H9 (cell line): ENCODE measurements at regions not wholly inside any gene's neighbourhood (a gene's known extent, or its start where the extent isn't known, plus 50 kb on each side); places are given as distances from the start of the nearest gene placed in this dataset.

Experiments
- DNase-seq: peaks from one replicate; pipeline ENCODE4 v3.0.0-alpha.2; 2017
- H2AFZ ChIP-seq: one replicate; pipeline ENCODE4 v1.6.1; 2013; ENCODE audit warnings: mild to moderate bottlenecking, low read length, control low read depth, moderate library complexity
- H2AK5ac ChIP-seq: 2 replicates; pipeline ENCODE4 v1.6.1; 2013; ENCODE audit warnings: low read length, control low read depth, mixed read lengths; ENCODE audit not compliant: insufficient read length
- H2BK120ac ChIP-seq: one replicate; pipeline ENCODE4 v1.6.1; 2013; ENCODE audit warnings: low read depth, mild to moderate bottlenecking, low read length, control low read depth, inconsistent platforms; ENCODE audit not compliant: poor library complexity, severe bottlenecking
- H2BK12ac ChIP-seq: 2 replicates; pipeline ENCODE4 v1.6.1; 2013; ENCODE audit warnings: low read length, control low read depth, mixed read lengths, low read depth; ENCODE audit not compliant: insufficient read length
- H2BK15ac ChIP-seq: 2 replicates; pipeline ENCODE4 v1.6.1; 2013; ENCODE audit warnings: low read depth, low read length, control low read depth
- H2BK20ac ChIP-seq: one replicate; pipeline ENCODE4 v1.6.1; 2013; ENCODE audit warnings: low read depth, mild to moderate bottlenecking, low read length, control low read depth, inconsistent platforms; ENCODE audit not compliant: poor library complexity, severe bottlenecking
- H2BK5ac ChIP-seq: 2 replicates; pipeline ENCODE4 v1.6.1; 2013; ENCODE audit warnings: low read length, control low read depth, mixed read lengths; ENCODE audit not compliant: insufficient read length
- H3K14ac ChIP-seq: 2 replicates; pipeline ENCODE4 v1.6.1; 2013; ENCODE audit warnings: low read length, control low read depth; ENCODE audit not compliant: insufficient read depth
- H3K18ac ChIP-seq: 2 replicates; pipeline ENCODE4 v1.6.1; 2013; ENCODE audit warnings: low read depth, mild to moderate bottlenecking, mixed read lengths, low read length, control low read depth; ENCODE audit not compliant: insufficient read length
- H3K23ac ChIP-seq: 2 replicates; pipeline ENCODE4 v1.6.1; 2013; ENCODE audit warnings: low read length, control low read depth, mixed read lengths, low read depth; ENCODE audit not compliant: insufficient read length
- H3K23me2 ChIP-seq: 2 replicates; pipeline ENCODE4 v1.6.1; 2013; ENCODE audit warnings: low read depth, mild to moderate bottlenecking, mixed read lengths, low read length, control low read depth; ENCODE audit not compliant: insufficient read length, poor library complexity, severe bottlenecking
- H3K27ac ChIP-seq: 2 replicates; pipeline ENCODE4 v1.5.1; 2013; ENCODE audit warnings: low read length, control low read depth, mixed read lengths, low read depth; ENCODE audit not compliant: insufficient read length
- H3K27me3 ChIP-seq: 2 replicates; pipeline ENCODE4 v1.6.1; 2013; ENCODE audit warnings: low read length, control low read depth, inconsistent platforms; ENCODE audit not compliant: insufficient read depth
- H3K4ac ChIP-seq: 2 replicates; pipeline ENCODE4 v1.6.1; 2013; ENCODE audit warnings: low read depth, mild to moderate bottlenecking, control low read depth, inconsistent platforms, low read length, moderate library complexity
- H3K4me1 ChIP-seq: 2 replicates; pipeline ENCODE4 v1.6.1; 2013; ENCODE audit warnings: low read length, control low read depth, inconsistent platforms; ENCODE audit not compliant: insufficient read depth
- H3K4me2 ChIP-seq: 2 replicates; pipeline ENCODE4 v1.6.1; 2013; ENCODE audit warnings: low read length, control low read depth, mixed read lengths; ENCODE audit not compliant: insufficient read length, insufficient read depth
- H3K56ac ChIP-seq: 2 replicates; pipeline ENCODE4 v1.6.1; 2013; ENCODE audit warnings: low read depth, mild to moderate bottlenecking, mixed read lengths, low read length, control low read depth; ENCODE audit not compliant: insufficient read length
- H3K79me1 ChIP-seq: 2 replicates; pipeline ENCODE4 v1.6.1; 2013; ENCODE audit warnings: low read depth, mild to moderate bottlenecking, moderate library complexity, low read length, control low read depth, inconsistent platforms; ENCODE audit not compliant: insufficient read depth, poor library complexity, severe bottlenecking
- H3K79me2 ChIP-seq: 2 replicates; pipeline ENCODE4 v1.6.1; 2013; ENCODE audit warnings: low read length, control low read depth, inconsistent platforms; ENCODE audit not compliant: insufficient read depth
- H3K9ac ChIP-seq: 2 replicates; pipeline ENCODE4 v1.6.1; 2013; ENCODE audit warnings: low read length, control low read depth, mixed read lengths; ENCODE audit not compliant: insufficient read length; ENCODE audit errors: extremely low read depth
- H3K9me3 ChIP-seq: one replicate; pipeline ENCODE4 v1.6.1; 2013; ENCODE audit warnings: low read depth, low read length, inconsistent platforms; ENCODE audit not compliant: control insufficient read depth
- H3T11ph ChIP-seq: one replicate; pipeline ENCODE4 v1.6.1; 2013; ENCODE audit warnings: mild to moderate bottlenecking, low read length, control low read depth, inconsistent platforms
- H4K20me1 ChIP-seq: one replicate; pipeline ENCODE4 v1.6.1; 2013; ENCODE audit not compliant: control insufficient read depth, insufficient read length, insufficient read depth
- H4K5ac ChIP-seq: 2 replicates; pipeline ENCODE4 v1.6.1; 2013; ENCODE audit warnings: low read depth, mild to moderate bottlenecking, mixed read lengths, low read length, control low read depth; ENCODE audit not compliant: insufficient read length
- H4K8ac ChIP-seq: replicated peaks from 2 replicates; pipeline ENCODE4 v1.6.1; 2013; ENCODE audit warnings: low read length, control low read depth, mixed read lengths, low read depth; ENCODE audit not compliant: insufficient read length
- H4K91ac ChIP-seq: 2 replicates; pipeline ENCODE4 v1.6.1; 2013; ENCODE audit warnings: low read depth, mild to moderate bottlenecking, moderate library complexity, mixed read lengths, low read length, control low read depth; ENCODE audit not compliant: insufficient read length
- H3K27ac Mint-ChIP-seq, 3 experiments: 2 replicates in 2 of 3; 3 replicates in 1 of 3; pipeline ENCODE4 v1.8.0; 2020 to 2021; ENCODE audit warnings: mixed read lengths in 3 of 3, mild to moderate bottlenecking in 1 of 3, moderate library complexity in 1 of 3
- H3K27me3 Mint-ChIP-seq: 2 replicates; pipeline ENCODE4 v1.8.0; 2021; ENCODE audit warnings: low read depth, mild to moderate bottlenecking, moderate library complexity, mixed read lengths
- H3K36me3 Mint-ChIP-seq, 3 experiments: 2 replicates in 2 of 3; 3 replicates in 1 of 3; pipeline ENCODE4 v1.8.0; 2020 to 2021; ENCODE audit warnings: low read depth in 3 of 3, mixed read lengths in 3 of 3; ENCODE audit not compliant: insufficient read depth in 1 of 3
- H3K4me1 Mint-ChIP-seq, 2 experiments: 2 replicates each; pipeline ENCODE4 v1.8.0; 2020; ENCODE audit warnings: mixed read lengths in 2 of 2
- H3K4me3 Mint-ChIP-seq, 2 experiments: 2 replicates in 1 of 2; 3 replicates in 1 of 2; pipeline ENCODE4 v1.8.0; 2020 to 2021; ENCODE audit warnings: mild to moderate bottlenecking in 2 of 2, mixed read lengths in 2 of 2, moderate library complexity in 1 of 2
- H3K9me3 Mint-ChIP-seq, 2 experiments: 2 replicates in 1 of 2; 3 replicates in 1 of 2; pipeline ENCODE4 v1.8.0; 2020; ENCODE audit warnings: mild to moderate bottlenecking in 2 of 2, mixed read lengths in 2 of 2, moderate library complexity in 1 of 2
- CTCF ChIP-seq: fragments of 200-600 bp; sonication (generic); conservative IDR thresholded peaks from 3 replicates; pipeline ENCODE4 v1.8.0; 2021; ENCODE audit warnings: antibody characterized with exemption, mild to moderate bottlenecking
- WGBS: extraction: QIAGEN DNeasy Blood & Tissue Kit; methylation state at CpG from one replicate; pipeline ENCODE4 v1.1.7; 2013; ENCODE audit warnings: missing lambda C conversion rate, low lambda C conversion rate, mixed read lengths; ENCODE audit not compliant: insufficient read length; ENCODE audit errors: extremely low coverage; 5-methylcytosine and 5-hydroxymethylcytosine counted together

GRCh38 chr12:115761784-115762183 is 515.7 kb downstream of the MED13L start:
- no peak overlapping the region for H3K23ac ChIP-seq
- no peak overlapping the region for H3K27ac ChIP-seq
- H4K5ac ChIP-seq = no peak overlapping the region
- H3K79me1 ChIP-seq = no peaks in the 10 kb centered on the region
- H4K8ac ChIP-seq = no peak overlapping the region
- Mint-ChIP-seq H3K4me1 (peaks cover 0 to 8% of the 10 kb centered on the region in 2 experiments; a peak in 2 of 4 replicates), H3K4me3 (no peak overlapping the region), H3K27ac (no peak overlapping the region), H3K27me3 (peaks cover 4% of the 10 kb centered on the region), H3K36me3 (no peaks in the 10 kb centered on the region), H3K9me3 (no peaks in the 10 kb centered on the region)
- no peak overlapping the region for H2AFZ ChIP-seq
- DNase-seq = no peak
- no peak overlapping the region for H3K56ac ChIP-seq
- no peaks in the 10 kb centered on the region for H3K27me3 ChIP-seq
- no peak overlapping the region for H2BK5ac ChIP-seq
- H3K9ac ChIP-seq = no peak overlapping the region
- no peak for TF ChIP-seq CTCF
- WGBS = no CpG with 5 or more reads among the region's 2 CpGs
- H3K18ac ChIP-seq = no peak overlapping the region
- H3K79me2 ChIP-seq = no peaks in the 10 kb centered on the region
- no peak overlapping the region for H2BK12ac ChIP-seq
- no peaks in the 10 kb centered on the region for H3K23me2 ChIP-seq
- H2BK20ac ChIP-seq = no peak overlapping the region
- H3K4me2 ChIP-seq = no peak overlapping the region
- H3T11ph ChIP-seq = no peak overlapping the region
- H3K14ac ChIP-seq = no peak overlapping the region
- no peak overlapping the region for H3K4ac ChIP-seq
- no peak overlapping the region for H2BK120ac ChIP-seq
- H2AK5ac ChIP-seq = no peak overlapping the region
- no peak overlapping the region for H4K91ac ChIP-seq
- H3K9me3 ChIP-seq = no peaks in the 10 kb centered on the region
- no peaks in the 10 kb centered on the region for H3K4me1 ChIP-seq
- H4K20me1 ChIP-seq = no peaks in the 10 kb centered on the region
- no peak overlapping the region for H2BK15ac ChIP-seq
